ENCODE measurements at regions not wholly inside any gene's neighbourhood (a gene's known extent, or its start where the extent isn't known, plus 50 kb on each side); places are given as distances from the start of the nearest gene placed in this dataset.

DNA sequence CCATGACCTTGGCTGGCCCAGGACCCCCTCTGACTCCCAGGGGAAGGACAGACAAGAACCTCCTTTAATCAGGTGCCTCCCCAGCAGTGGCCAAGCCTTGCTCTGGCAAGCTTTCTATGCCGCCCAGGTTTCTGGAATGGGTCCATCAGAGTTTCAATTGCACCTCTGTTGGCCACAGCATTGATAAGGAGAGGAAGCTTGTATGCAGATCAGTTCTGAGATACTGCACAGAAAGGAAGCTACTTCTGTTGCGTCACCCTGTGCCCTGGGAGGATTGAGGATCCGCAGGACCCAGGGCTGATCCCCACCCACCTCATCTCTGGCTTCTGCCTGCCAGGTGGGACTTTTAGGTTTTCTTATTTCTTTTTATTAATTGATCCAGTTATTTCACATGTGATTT lies 167.2 kb downstream of the TFAP2C start:
- TF ChIP-seq, protein P1, sequence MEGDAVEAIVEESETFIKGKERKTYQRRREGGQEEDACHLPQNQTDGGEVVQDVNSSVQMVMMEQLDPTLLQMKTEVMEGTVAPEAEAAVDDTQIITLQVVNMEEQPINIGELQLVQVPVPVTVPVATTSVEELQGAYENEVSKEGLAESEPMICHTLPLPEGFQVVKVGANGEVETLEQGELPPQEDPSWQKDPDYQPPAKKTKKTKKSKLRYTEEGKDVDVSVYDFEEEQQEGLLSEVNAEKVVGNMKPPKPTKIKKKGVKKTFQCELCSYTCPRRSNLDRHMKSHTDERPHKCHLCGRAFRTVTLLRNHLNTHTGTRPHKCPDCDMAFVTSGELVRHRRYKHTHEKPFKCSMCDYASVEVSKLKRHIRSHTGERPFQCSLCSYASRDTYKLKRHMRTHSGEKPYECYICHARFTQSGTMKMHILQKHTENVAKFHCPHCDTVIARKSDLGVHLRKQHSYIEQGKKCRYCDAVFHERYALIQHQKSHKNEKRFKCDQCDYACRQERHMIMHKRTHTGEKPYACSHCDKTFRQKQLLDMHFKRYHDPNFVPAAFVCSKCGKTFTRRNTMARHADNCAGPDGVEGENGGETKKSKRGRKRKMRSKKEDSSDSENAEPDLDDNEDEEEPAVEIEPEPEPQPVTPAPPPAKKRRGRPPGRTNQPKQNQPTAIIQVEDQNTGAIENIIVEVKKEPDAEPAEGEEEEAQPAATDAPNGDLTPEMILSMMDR (IDR thresholded peaks at IDR 0.05; ENCODE audit: unreplicated experiment) = no peak
- H3K27ac Mint-ChIP-seq (ENCODE audit: unreplicated experiment) = no peak overlapping the region
- no peak for DNase-seq
- H3K27me3 Mint-ChIP-seq (ENCODE audit: unreplicated experiment) = peaks cover 71% of the 10 kb centered on the region
- H3K4me3 Mint-ChIP-seq (ENCODE audit: low read depth, unreplicated experiment) = no peak overlapping the region
- CTCF ChIA-PET = interaction anchor here (0.5 kb wide), 1 partner anchor 112 kb away, joined by 3 read pairs; no protein-coding TSS in a partner anchor
- no peaks in the 10 kb centered on the region for H3K4me1 Mint-ChIP-seq (ENCODE audit: low read depth, unreplicated experiment)
- BruUV-seq (replicated peaks) = no TSS peak
- intact Hi-C loops (cut with micrococcal nuclease; ENCODE audit: unreplicated experiment) = no loop called here
- H3K36me3 Mint-ChIP-seq (ENCODE audit: insufficient read depth, unreplicated experiment) = no peaks in the 10 kb centered on the region
- H3K9me3 Mint-ChIP-seq (ENCODE audit: low read depth, unreplicated experiment) = no peaks in the 10 kb centered on the region

DNA sequence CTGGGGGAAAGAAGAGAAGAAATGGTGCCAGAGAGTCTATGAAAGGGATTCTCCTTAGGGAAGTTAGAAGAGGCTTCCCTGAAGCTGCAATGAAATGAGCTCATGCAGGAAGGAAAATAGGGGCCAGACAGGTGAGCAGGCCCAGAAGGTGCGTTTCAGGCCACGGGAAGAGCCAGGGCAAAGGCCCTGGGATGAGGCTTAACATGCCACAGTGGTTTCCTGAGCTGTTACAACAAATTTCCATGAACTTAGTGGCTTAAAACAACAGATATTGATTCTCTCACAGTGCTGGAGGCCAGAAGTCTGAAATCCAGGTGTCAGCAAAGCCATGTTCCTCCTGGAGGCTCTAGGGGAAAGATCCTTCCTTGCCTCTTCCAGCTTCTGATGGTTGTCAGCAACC lies 167.9 kb downstream of the TFAP2C start:
- DNase-seq = no peak
- Mint-ChIP-seq H3K27me3 (ENCODE audit: unreplicated experiment) (peaks cover 65% of the 10 kb centered on the region), H3K27ac (ENCODE audit: unreplicated experiment) (no peak overlapping the region), H3K4me3 (ENCODE audit: low read depth, unreplicated experiment) (no peak overlapping the region), H3K9me3 (ENCODE audit: low read depth, unreplicated experiment) (no peaks in the 10 kb centered on the region), H3K36me3 (ENCODE audit: insufficient read depth, unreplicated experiment) (no peaks in the 10 kb centered on the region), H3K4me1 (ENCODE audit: low read depth, unreplicated experiment) (no peaks in the 10 kb centered on the region)
- intact Hi-C loops (cut with micrococcal nuclease; ENCODE audit: unreplicated experiment) = no loop called here
- CTCF ChIA-PET = interaction anchor here (0.5 kb wide), 1 partner anchor 112 kb away, joined by 3 read pairs; no protein-coding TSS in a partner anchor
- TF ChIP-seq, protein P1 (IDR thresholded peaks at IDR 0.05; ENCODE audit: unreplicated experiment) = no peak
- BruUV-seq (replicated peaks) = no TSS peak

DNA sequence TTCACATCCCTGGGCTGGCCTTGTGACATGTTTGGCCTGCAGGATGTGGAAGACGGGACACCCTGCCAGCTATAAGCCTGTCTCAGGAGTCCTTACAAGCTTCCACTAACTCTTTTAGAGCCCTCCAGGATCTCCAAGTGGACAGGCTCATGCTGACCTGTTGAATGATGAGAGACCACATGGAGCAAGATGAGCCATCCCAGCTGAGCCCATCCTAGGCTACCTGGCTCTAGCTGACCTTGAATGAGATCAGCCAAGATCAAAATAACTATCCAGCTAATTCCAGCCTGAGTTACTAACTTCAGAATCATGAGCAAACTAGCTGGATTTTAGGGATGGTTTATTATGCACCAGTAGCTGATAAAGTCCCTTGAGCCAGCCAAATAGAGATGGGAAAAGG lies 169.5 kb downstream of the TFAP2C start:
- DNase-seq = no peak
- CTCF ChIA-PET = no interaction called here
- intact Hi-C loops (cut with micrococcal nuclease; ENCODE audit: unreplicated experiment) = no loop called here
- Mint-ChIP-seq H3K36me3 (ENCODE audit: insufficient read depth, unreplicated experiment) (no peaks in the 10 kb centered on the region), H3K27me3 (ENCODE audit: unreplicated experiment) (peaks cover 54% of the 10 kb centered on the region), H3K27ac (ENCODE audit: unreplicated experiment) (no peak overlapping the region), H3K4me3 (ENCODE audit: low read depth, unreplicated experiment) (no peak overlapping the region), H3K4me1 (ENCODE audit: low read depth, unreplicated experiment) (no peaks in the 10 kb centered on the region), H3K9me3 (ENCODE audit: low read depth, unreplicated experiment) (no peaks in the 10 kb centered on the region)
- TF ChIP-seq, protein P1 (IDR thresholded peaks at IDR 0.05; ENCODE audit: unreplicated experiment) = no peak
- BruUV-seq (replicated peaks) = no TSS peak

DNA sequence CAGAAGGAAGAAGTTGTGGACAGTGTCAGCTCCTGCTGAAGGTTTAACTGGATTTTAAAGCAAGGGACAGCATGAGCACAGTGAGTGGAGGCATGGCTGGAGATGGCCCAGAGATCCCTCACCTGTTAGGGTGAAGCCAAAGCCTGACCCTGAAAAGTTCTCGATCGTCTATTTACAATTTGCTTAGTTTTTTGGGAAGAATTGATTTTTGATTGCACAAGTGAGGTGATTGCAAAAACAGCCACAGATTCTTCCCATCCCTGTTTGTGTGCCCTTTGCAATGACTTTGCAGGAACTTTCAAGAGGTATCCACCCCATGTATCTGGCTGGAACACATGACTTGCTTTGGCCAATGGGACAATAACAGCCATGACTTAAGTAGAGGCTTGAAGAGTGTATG lies 170.1 kb downstream of the TFAP2C start:
- TF ChIP-seq, protein P1 (IDR thresholded peaks at IDR 0.05; ENCODE audit: unreplicated experiment) = no peak

More for the DNA sequence above, 170.1 kb downstream of the TFAP2C start:
- no TSS peak for BruUV-seq (replicated peaks)
- DNase-seq = no peak
- CTCF ChIA-PET = no interaction called here
- peaks cover 48% of the 10 kb centered on the region for H3K27me3 Mint-ChIP-seq (ENCODE audit: unreplicated experiment)
- intact Hi-C loops (cut with micrococcal nuclease; ENCODE audit: unreplicated experiment) = no loop called here
- no peak overlapping the region for H3K4me3 Mint-ChIP-seq (ENCODE audit: low read depth, unreplicated experiment)
- H3K9me3 Mint-ChIP-seq (ENCODE audit: low read depth, unreplicated experiment) = no peaks in the 10 kb centered on the region
- H3K36me3 Mint-ChIP-seq (ENCODE audit: insufficient read depth, unreplicated experiment) = no peaks in the 10 kb centered on the region
- no peaks in the 10 kb centered on the region for H3K4me1 Mint-ChIP-seq (ENCODE audit: low read depth, unreplicated experiment)
- H3K27ac Mint-ChIP-seq (ENCODE audit: unreplicated experiment) = no peak overlapping the region
